Esophagus muscularis mucosa (tissue), 4 donors: ENCODE measurements at regions not wholly inside any gene's neighbourhood (a gene's known extent, or its start where the extent isn't known, plus 50 kb on each side); places are given as distances from the start of the nearest gene placed in this dataset.

Experiments used
- CTCF ChIP-seq, 3 experiments: fragments of 200-600 bp in 2 of 3; fragments of 450-650 bp in 1 of 3; sonication (generic) in 2 of 3; IDR thresholded peaks; one replicate each; pipeline ENCODE4 v1.5.1; 2017 to 2019; ENCODE audit warnings: antibody characterized with exemption in 3 of 3, mild to moderate bottlenecking in 2 of 3, moderate library complexity in 1 of 3
- EP300 ChIP-seq: sonication (generic); formaldehyde crosslinking; IDR thresholded peaks from one replicate; pipeline ENCODE4 v1.6.1; 2017; ENCODE audit warnings: antibody characterized with exemption
- POLR2A ChIP-seq: fragments of 450-650 bp; IDR thresholded peaks from one replicate; pipeline ENCODE4 v1.6.1; 2017; ENCODE audit warnings: antibody characterized with exemption, moderate library complexity, mild to moderate bottlenecking, low read depth
- POLR2AphosphoS5 ChIP-seq, 2 donors: sonication (generic); formaldehyde crosslinking; IDR thresholded peaks; one replicate each; pipeline ENCODE4 v1.6.1; 2017; ENCODE audit warnings: antibody characterized with exemption in 2 of 2

- TF ChIP-seq CTCF (IDR thresholded peaks at IDR 0.05) = peak in 2 of 3 experiments; percentile 12 to 50
- no peak for TF ChIP-seq EP300
- TF ChIP-seq POLR2A = no peak
- no peak for TF ChIP-seq POLR2AphosphoS5 (IDR thresholded peaks at IDR 0.05)
Measured at GRCh38 chr18:28961669-28962228, 784.8 kb upstream of the CDH2 start.
